Neural cell (in vitro differentiated cells): ENCODE measurements at regions not wholly inside any gene's neighbourhood (a gene's known extent, or its start where the extent isn't known, plus 50 kb on each side); places are given as distances from the start of the nearest gene placed in this dataset.

Source experiments
- H2AFZ ChIP-seq: fragments of 200-600, 300-800 bp; sonication (generic), shearing (Covaris generic); 2 replicates; pipeline ENCODE4 v1.6.0; 2014; ENCODE audit warnings: low read depth, mild to moderate bottlenecking, antibody characterized with exemption, low read length, moderate library complexity
- H3F3A ChIP-seq: fragments of 200-600 bp; shearing (Covaris generic); 2 replicates; pipeline ENCODE4 v1.6.1; 2016; ENCODE audit warnings: mild to moderate bottlenecking, moderate library complexity, mixed read lengths, antibody characterized with exemption, low read length; ENCODE audit not compliant: insufficient read depth, poor library complexity, severe bottlenecking
- H3K27ac ChIP-seq: fragments of 200-600, 300-800 bp; sonication (generic), shearing (Covaris generic); 2 replicates; pipeline ENCODE4 v1.5.1; 2014; ENCODE audit warnings: mild to moderate bottlenecking, low read length, moderate library complexity
- H3K27me3 ChIP-seq: fragments of 300-800, 200-600 bp; sonication (generic), shearing (Covaris generic); 2 replicates; pipeline ENCODE4 v1.6.0; 2014; ENCODE audit warnings: mild to moderate bottlenecking, low read depth, low read length, moderate library complexity; ENCODE audit not compliant: insufficient read depth
- H3K36me3 ChIP-seq: fragments of 300-800, 200-600 bp; sonication (generic), shearing (Covaris generic); 2 replicates; pipeline ENCODE4 v1.5.1; 2014; ENCODE audit warnings: mild to moderate bottlenecking, antibody characterized with exemption, low read length, moderate library complexity; ENCODE audit not compliant: insufficient read depth
- H3K4me2 ChIP-seq: fragments of 300-800, 200-600 bp; sonication (generic), shearing (Covaris generic); 2 replicates; pipeline ENCODE4 v1.6.0; 2014; ENCODE audit warnings: mild to moderate bottlenecking, low read length
- H3K4me3 ChIP-seq: fragments of 300-800, 200-600 bp; sonication (generic), shearing (Covaris generic); 2 replicates; pipeline ENCODE4 v1.5.1; 2014; ENCODE audit warnings: mild to moderate bottlenecking, low read length, moderate library complexity
- H3K79me2 ChIP-seq: fragments of 200-600 bp; shearing (Covaris generic); replicated peaks from 2 replicates; pipeline ENCODE4 v1.6.0; 2014; ENCODE audit warnings: mild to moderate bottlenecking, low read length, moderate library complexity; ENCODE audit not compliant: insufficient read depth
- H3K9ac ChIP-seq: fragments of 300-800, 200-600 bp; sonication (generic), shearing (Covaris generic); 2 replicates; pipeline ENCODE4 v1.6.1; 2016; ENCODE audit warnings: mild to moderate bottlenecking, low read length, mixed read lengths
- H3K9me2 ChIP-seq: fragments of 200-600 bp; shearing (Covaris generic); 2 replicates; pipeline ENCODE4 v1.6.1; 2016; ENCODE audit warnings: mild to moderate bottlenecking, low read length, mixed read lengths; ENCODE audit not compliant: insufficient read depth
- H3K9me3 ChIP-seq: fragments of 200-600, 300-800 bp; sonication (generic), shearing (Covaris generic); 2 replicates; pipeline ENCODE4 v1.6.1; 2016; ENCODE audit warnings: mild to moderate bottlenecking, mixed run types, low read length, moderate library complexity, mixed read lengths
- H4K20me1 ChIP-seq: fragments of 200-600 bp; shearing (Covaris generic); 2 replicates; pipeline ENCODE4 v1.6.1; 2016; ENCODE audit warnings: mild to moderate bottlenecking, mixed run types; ENCODE audit not compliant: insufficient read depth
- CTCF ChIP-seq: fragments of 450-650 bp; IDR thresholded peaks from 2 replicates; pipeline ENCODE4 v1.5.1; 2014; ENCODE audit warnings: antibody characterized with exemption, mild to moderate bottlenecking, moderate library complexity; ENCODE audit not compliant: poor library complexity, severe bottlenecking
- EP300 ChIP-seq: fragments of 450-650 bp; conservative IDR thresholded peaks from 2 replicates; pipeline ENCODE4 v1.6.1; 2014; ENCODE audit warnings: antibody characterized with exemption, mild to moderate bottlenecking, moderate library complexity; ENCODE audit not compliant: poor library complexity, severe bottlenecking
- EZH2 ChIP-seq: fragments of 200-600, 300-800 bp; shearing (Covaris generic), sonication (generic); IDR thresholded peaks from 2 replicates; pipeline ENCODE4 v1.6.1; 2014; ENCODE audit warnings: antibody characterized with exemption, low read length, borderline replicate concordance, mild to moderate bottlenecking; ENCODE audit not compliant: insufficient read depth, poor library complexity, severe bottlenecking
- MXI1 ChIP-seq: fragments of 450-650 bp; conservative IDR thresholded peaks from 2 replicates; pipeline ENCODE4 v1.6.1; 2014; ENCODE audit warnings: antibody characterized with exemption, mild to moderate bottlenecking; ENCODE audit not compliant: poor library complexity, severe bottlenecking
- POLR2AphosphoS5 ChIP-seq: IDR thresholded peaks from 2 replicates; pipeline ENCODE4 v1.6.1; 2012
- RAD21 ChIP-seq: fragments of 450-650 bp; conservative IDR thresholded peaks from 2 replicates; pipeline ENCODE4 v1.6.1; 2014; ENCODE audit warnings: antibody characterized with exemption, mild to moderate bottlenecking, moderate library complexity
- REST ChIP-seq: IDR thresholded peaks from 2 replicates; pipeline ENCODE4 v1.6.1; 2012; ENCODE audit warnings: borderline replicate concordance
- SMC3 ChIP-seq: fragments of 450-650 bp; conservative IDR thresholded peaks from 2 replicates; pipeline ENCODE4 v1.6.1; 2014; ENCODE audit warnings: antibody characterized with exemption, mild to moderate bottlenecking, moderate library complexity; ENCODE audit not compliant: poor library complexity
- TAF1 ChIP-seq: IDR thresholded peaks from 2 replicates; pipeline ENCODE4 v1.6.1; 2012; ENCODE audit warnings: low read depth

- Histone ChIP-seq H3K4me2 (no peak overlapping the region), H3K9ac (no peak overlapping the region), H3K9me2 (no peaks in the 10 kb centered on the region), H3F3A (no peaks in the 10 kb centered on the region), H2AFZ (no peak overlapping the region), H4K20me1 (no peaks in the 10 kb centered on the region), H3K9me3 (no peaks in the 10 kb centered on the region), H3K4me3 (no peak overlapping the region), H3K36me3 (no peaks in the 10 kb centered on the region), H3K79me2 (no peaks in the 10 kb centered on the region), H3K27ac (no peak overlapping the region), H3K27me3 (no peaks in the 10 kb centered on the region)
- no peak for TF ChIP-seq EZH2
- no peak for TF ChIP-seq REST
- TF ChIP-seq SMC3 = no peak
- no peak for TF ChIP-seq POLR2AphosphoS5
- no peak for TF ChIP-seq EP300
- TF ChIP-seq RAD21 = no peak
- no peak for TF ChIP-seq MXI1
- no peak for TF ChIP-seq CTCF
- TF ChIP-seq TAF1 = no peak
These were observed 70.7 kb upstream of the GTF3A start for GRCh38 chr13:27353708-27354107.

- no peaks in the 10 kb centered on the region for H3K9me3 ChIP-seq
- H2AFZ ChIP-seq = no peak overlapping the region
- H4K20me1 ChIP-seq = no peaks in the 10 kb centered on the region
- no peak for TF ChIP-seq EP300
- no peak for TF ChIP-seq CTCF
- no peak for TF ChIP-seq REST
- no peak for TF ChIP-seq POLR2AphosphoS5
- TF ChIP-seq EZH2 = no peak
- TF ChIP-seq MXI1 = no peak
- TF ChIP-seq TAF1 = no peak
- TF ChIP-seq SMC3 = no peak
- no peak for TF ChIP-seq RAD21
- no peak overlapping the region for H3K4me2 ChIP-seq
- no peaks in the 10 kb centered on the region for H3K36me3 ChIP-seq
- no peak overlapping the region for H3K9ac ChIP-seq
- no peak overlapping the region for H3K4me3 ChIP-seq
- no peaks in the 10 kb centered on the region for H3K27me3 ChIP-seq
- no peaks in the 10 kb centered on the region for H3K79me2 ChIP-seq
- no peaks in the 10 kb centered on the region for H3K9me2 ChIP-seq
- no peaks in the 10 kb centered on the region for H3F3A ChIP-seq
- no peak overlapping the region for H3K27ac ChIP-seq
These were observed 70.0 kb upstream of the GTF3A start for GRCh38 chr13:27354379-27354778.
